OCI-LY3 (cell line): ENCODE measurements at regions not wholly inside any gene's neighbourhood (a gene's known extent, or its start where the extent isn't known, plus 50 kb on each side); places are given as distances from the start of the nearest gene placed in this dataset.

ENCODE experiments used
- EZH2phosphoT487 ChIP-seq: fragments of 200-600 bp; shearing (Covaris generic); IDR thresholded peaks from 2 replicates; pipeline ENCODE4 v1.6.1; 2018; ENCODE audit warnings: antibody characterized with exemption, mixed run types, low read depth
- TF ChIP-seq, protein P1 (sequence below): fragments of 200-600, 300-600 bp; sonication (generic); IDR thresholded peaks from 2 replicates; pipeline ENCODE4 v1.5.1; 2014; ENCODE audit warnings: antibody characterized with exemption, low read length, low read depth

GRCh38 chr18:24632158-24632988 lies 171.9 kb downstream of the HRH4 start:
- TF ChIP-seq, protein P1, sequence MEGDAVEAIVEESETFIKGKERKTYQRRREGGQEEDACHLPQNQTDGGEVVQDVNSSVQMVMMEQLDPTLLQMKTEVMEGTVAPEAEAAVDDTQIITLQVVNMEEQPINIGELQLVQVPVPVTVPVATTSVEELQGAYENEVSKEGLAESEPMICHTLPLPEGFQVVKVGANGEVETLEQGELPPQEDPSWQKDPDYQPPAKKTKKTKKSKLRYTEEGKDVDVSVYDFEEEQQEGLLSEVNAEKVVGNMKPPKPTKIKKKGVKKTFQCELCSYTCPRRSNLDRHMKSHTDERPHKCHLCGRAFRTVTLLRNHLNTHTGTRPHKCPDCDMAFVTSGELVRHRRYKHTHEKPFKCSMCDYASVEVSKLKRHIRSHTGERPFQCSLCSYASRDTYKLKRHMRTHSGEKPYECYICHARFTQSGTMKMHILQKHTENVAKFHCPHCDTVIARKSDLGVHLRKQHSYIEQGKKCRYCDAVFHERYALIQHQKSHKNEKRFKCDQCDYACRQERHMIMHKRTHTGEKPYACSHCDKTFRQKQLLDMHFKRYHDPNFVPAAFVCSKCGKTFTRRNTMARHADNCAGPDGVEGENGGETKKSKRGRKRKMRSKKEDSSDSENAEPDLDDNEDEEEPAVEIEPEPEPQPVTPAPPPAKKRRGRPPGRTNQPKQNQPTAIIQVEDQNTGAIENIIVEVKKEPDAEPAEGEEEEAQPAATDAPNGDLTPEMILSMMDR, result no peak
- no peak for TF ChIP-seq EZH2phosphoT487
